GM11168 (cell line): ENCODE measurements at regions not wholly inside any gene's neighbourhood (a gene's known extent, or its start where the extent isn't known, plus 50 kb on each side); places are given as distances from the start of the nearest gene placed in this dataset.

Experiments
- in situ Hi-C: fragments of 300-500 bp; cut with MboI; formaldehyde crosslinking; loops from one replicate; pipeline ENCODE4 v1.12.0; 2022; ENCODE audit warnings: low sequenced_read_pairs; ENCODE audit not compliant: unreplicated experiment

- in situ Hi-C loops = no loop called here
Observed at GRCh38 chr7:86975449-86975848, 84.0 kb downstream of the ELAPOR2 start.

GRCh38 chr7:86972072-86972471, 87.4 kb downstream of the ELAPOR2 start:
- in situ Hi-C loops = no loop called here

- in situ Hi-C loops = no loop called here
Observed at GRCh38 chr7:86970986-86971385, 88.5 kb downstream of the ELAPOR2 start.

GRCh38 chr7:86970547-86970946, 88.9 kb downstream of the ELAPOR2 start:
- in situ Hi-C loops = no loop called here

- in situ Hi-C loops = no loop called here
Observed at GRCh38 chr7:86969865-86970264, 89.6 kb downstream of the ELAPOR2 start.

GRCh38 chr7:86968618-86969017, 90.8 kb downstream of the ELAPOR2 start:
- in situ Hi-C loops = no loop called here

- in situ Hi-C loops = no loop called here
Observed at GRCh38 chr7:86966916-86967315, 92.5 kb downstream of the ELAPOR2 start.

GRCh38 chr7:86965727-86966120, 93.7 kb downstream of the ELAPOR2 start:
- in situ Hi-C loops = no loop called here

- in situ Hi-C loops = no loop called here
Observed at GRCh38 chr7:86964973-86965726, 94.3 kb downstream of the ELAPOR2 start.

GRCh38 chr7:86963599-86964230, 95.7 kb downstream of the ELAPOR2 start:
- in situ Hi-C loops = no loop called here

GRCh38 chr7:86962623-86963022, 96.8 kb downstream of the ELAPOR2 start:
- in situ Hi-C loops = no loop called here

- in situ Hi-C loops = no loop called here
Observed at GRCh38 chr7:86961686-86962085, 97.8 kb downstream of the ELAPOR2 start.

GRCh38 chr7:86958380-86958779, 101.1 kb downstream of the ELAPOR2 start:
- in situ Hi-C loops = no loop called here

- in situ Hi-C loops = no loop called here
Observed at GRCh38 chr7:86956567-86956966, 102.9 kb downstream of the ELAPOR2 start.

- in situ Hi-C loops = no loop called here
Observed at GRCh38 chr7:86955895-86956503, 103.5 kb downstream of the ELAPOR2 start.

- in situ Hi-C loops = no loop called here
Observed at GRCh38 chr7:86954971-86955370, 104.5 kb downstream of the ELAPOR2 start.

- in situ Hi-C loops = no loop called here
Observed at GRCh38 chr7:86953653-86954336, 105.7 kb downstream of the ELAPOR2 start.

- in situ Hi-C loops = no loop called here
Observed at GRCh38 chr7:86953219-86953618, 106.2 kb downstream of the ELAPOR2 start.

GRCh38 chr7:86951895-86952294, 107.6 kb downstream of the ELAPOR2 start:
- in situ Hi-C loops = no loop called here

- in situ Hi-C loops = no loop called here
Observed at GRCh38 chr7:86950944-86951343, 108.5 kb downstream of the ELAPOR2 start.

- in situ Hi-C loops = no loop called here
Observed at GRCh38 chr7:86950360-86950759, 109.1 kb downstream of the ELAPOR2 start.
